Activated CD8-positive, alpha-beta memory T cell treated with anti-CD3 and anti-CD28 coated beads for 36 hours (primary cell): ENCODE measurements at regions not wholly inside any gene's neighbourhood (a gene's known extent, or its start where the extent isn't known, plus 50 kb on each side); places are given as distances from the start of the nearest gene placed in this dataset.

ENCODE experiments used
- CTCF ChIA-PET: fragments of 350-600 bp; sonication (Branson Sonifier 250); formaldehyde crosslinking; loops from one replicate; lab custom pipeline; 2021; ENCODE audit warnings: antibody characterized with exemption; lab: Charles Lee
- POLR2A ChIA-PET: fragments of 350-600 bp; sonication (Branson Sonifier 250); formaldehyde crosslinking; loops from one replicate; lab custom pipeline; 2021; ENCODE audit warnings: antibody characterized with exemption; lab: Charles Lee

GRCh38 chrX:11944501-11944900, 186.5 kb downstream of the MSL3 start:
- ChIA-PET CTCF (no interaction called here), POLR2A (no interaction called here)

- ChIA-PET CTCF (no interaction called here), POLR2A (no interaction called here)
Measured at GRCh38 chrX:11949291-11949690, 189.0 kb upstream of the FRMPD4 start.

- ChIA-PET CTCF (no interaction called here), POLR2A (no interaction called here)
Measured at GRCh38 chrX:11952176-11952720, 186.0 kb upstream of the FRMPD4 start.

- ChIA-PET POLR2A (no interaction called here), CTCF (no interaction called here)
Measured at GRCh38 chrX:11953615-11954014, 184.7 kb upstream of the FRMPD4 start.

GRCh38 chrX:11954176-11954575, 184.1 kb upstream of the FRMPD4 start:
- POLR2A ChIA-PET: no interaction called here
- CTCF ChIA-PET: no interaction called here

- ChIA-PET CTCF (no interaction called here), POLR2A (no interaction called here)
Measured at GRCh38 chrX:11960031-11960430, 178.2 kb upstream of the FRMPD4 start.

- POLR2A ChIA-PET: no interaction called here
- CTCF ChIA-PET: no interaction called here
Measured at GRCh38 chrX:11965436-11965835, 172.8 kb upstream of the FRMPD4 start.

GRCh38 chrX:11967986-11968869, 170.0 kb upstream of the FRMPD4 start:
- ChIA-PET CTCF (no interaction called here), POLR2A (no interaction called here)

GRCh38 chrX:11968991-11969390, 169.3 kb upstream of the FRMPD4 start:
- ChIA-PET POLR2A (no interaction called here), CTCF (no interaction called here)

GRCh38 chrX:11970578-11971359, 167.5 kb upstream of the FRMPD4 start:
- CTCF ChIA-PET: no interaction called here
- POLR2A ChIA-PET: no interaction called here

GRCh38 chrX:11976663-11977062, 161.6 kb upstream of the FRMPD4 start:
- POLR2A ChIA-PET: no interaction called here
- CTCF ChIA-PET: no interaction called here

GRCh38 chrX:11992271-11992670, 146.0 kb upstream of the FRMPD4 start:
- ChIA-PET CTCF (no interaction called here), POLR2A (no interaction called here)

- POLR2A ChIA-PET: no interaction called here
- CTCF ChIA-PET: no interaction called here
Measured at GRCh38 chrX:11995146-11995545, 143.1 kb upstream of the FRMPD4 start.

GRCh38 chrX:11996810-11997209, 141.5 kb upstream of the FRMPD4 start:
- POLR2A ChIA-PET: no interaction called here
- CTCF ChIA-PET: no interaction called here

- CTCF ChIA-PET: no interaction called here
- POLR2A ChIA-PET: no interaction called here
Measured at GRCh38 chrX:11998944-11999343, 139.3 kb upstream of the FRMPD4 start.

- ChIA-PET CTCF (no interaction called here), POLR2A (no interaction called here)
Measured at GRCh38 chrX:12002876-12003275, 135.4 kb upstream of the FRMPD4 start.

- ChIA-PET CTCF (no interaction called here), POLR2A (no interaction called here)
Measured at GRCh38 chrX:12007881-12008280, 130.4 kb upstream of the FRMPD4 start.

GRCh38 chrX:12010436-12010835, 127.8 kb upstream of the FRMPD4 start:
- CTCF ChIA-PET: no interaction called here

GRCh38 chrX:12011075-12011474, 127.2 kb upstream of the FRMPD4 start:
- ChIA-PET POLR2A (no interaction called here), CTCF (no interaction called here)

More at GRCh38 chrX:12010436-12010835, 127.8 kb upstream of the FRMPD4 start:
- POLR2A ChIA-PET: no interaction called here

GRCh38 chrX:12013211-12013618, 125.1 kb upstream of the FRMPD4 start:
- ChIA-PET POLR2A (no interaction called here), CTCF (no interaction called here)

GRCh38 chrX:12021698-12022097, 116.6 kb upstream of the FRMPD4 start:
- ChIA-PET CTCF (no interaction called here), POLR2A (no interaction called here)
